Renal cortex interstitium (tissue), 11 donors: ENCODE measurements at regions not wholly inside any gene's neighbourhood (a gene's known extent, or its start where the extent isn't known, plus 50 kb on each side); places are given as distances from the start of the nearest gene placed in this dataset.
"Not testable (repeated sequence)": the region's sequence is repeated elsewhere in the genome, so short reads cannot be mapped to it uniquely, and the experiment has no call there.

Experiments used
- DNase-seq, 11 donors: peaks; one replicate each; pipeline ENCODE4 v3.0.0-alpha.2; 2013; ENCODE audit warnings: low read depth in 9 of 11, low spot score in 4 of 11; ENCODE audit errors: extremely low read depth in 1 of 11

DNA sequence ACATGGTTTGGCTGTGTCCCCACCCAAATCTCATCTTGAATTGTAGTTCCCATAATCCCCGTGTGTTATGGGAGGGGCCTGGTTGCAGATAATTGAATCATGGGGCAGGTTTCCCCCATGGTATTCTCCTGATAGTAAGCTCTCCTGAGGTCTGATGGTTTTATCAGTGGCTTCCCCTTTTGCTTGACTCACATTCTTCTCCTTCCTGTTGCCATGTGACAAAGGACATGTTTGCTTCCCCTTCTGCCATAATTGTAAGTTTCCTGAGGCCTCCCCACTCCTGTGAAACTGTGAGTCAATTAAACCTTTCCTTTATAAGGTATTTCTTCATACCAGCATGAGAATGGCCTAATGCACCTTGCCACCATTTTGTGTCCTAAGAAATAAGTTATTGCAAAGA is 415.0 kb downstream of the COL11A1 start:
- DNase-seq = no peak

GRCh38 chr1:102691592-102692090 is 416.7 kb downstream of the COL11A1 start:
- DNase-seq = no peak

- DNase-seq = no peak
These were observed 420.9 kb downstream of the COL11A1 start for GRCh38 chr1:102687383-102687782.

DNA sequence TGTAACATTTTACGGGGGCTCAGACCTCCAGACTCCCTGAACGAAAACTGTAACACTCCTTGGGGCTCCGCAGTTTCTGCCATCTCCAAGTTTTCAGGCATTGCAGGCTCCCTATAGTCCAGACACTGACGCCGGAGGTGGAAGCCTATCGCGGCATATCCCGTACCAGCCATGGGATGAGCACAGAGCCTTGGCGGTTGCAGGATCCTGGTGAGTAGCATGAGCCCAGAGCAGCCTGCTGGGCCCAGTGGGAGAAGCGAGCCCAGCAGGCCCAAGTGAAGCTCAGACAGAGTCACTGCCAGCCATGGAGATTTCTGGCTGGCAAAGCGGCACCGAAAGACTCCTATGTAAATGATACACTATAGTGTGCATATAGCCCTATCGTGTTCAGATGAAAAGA is 446.8 kb downstream of the COL11A1 start:
- DNase-seq = no peak

DNA sequence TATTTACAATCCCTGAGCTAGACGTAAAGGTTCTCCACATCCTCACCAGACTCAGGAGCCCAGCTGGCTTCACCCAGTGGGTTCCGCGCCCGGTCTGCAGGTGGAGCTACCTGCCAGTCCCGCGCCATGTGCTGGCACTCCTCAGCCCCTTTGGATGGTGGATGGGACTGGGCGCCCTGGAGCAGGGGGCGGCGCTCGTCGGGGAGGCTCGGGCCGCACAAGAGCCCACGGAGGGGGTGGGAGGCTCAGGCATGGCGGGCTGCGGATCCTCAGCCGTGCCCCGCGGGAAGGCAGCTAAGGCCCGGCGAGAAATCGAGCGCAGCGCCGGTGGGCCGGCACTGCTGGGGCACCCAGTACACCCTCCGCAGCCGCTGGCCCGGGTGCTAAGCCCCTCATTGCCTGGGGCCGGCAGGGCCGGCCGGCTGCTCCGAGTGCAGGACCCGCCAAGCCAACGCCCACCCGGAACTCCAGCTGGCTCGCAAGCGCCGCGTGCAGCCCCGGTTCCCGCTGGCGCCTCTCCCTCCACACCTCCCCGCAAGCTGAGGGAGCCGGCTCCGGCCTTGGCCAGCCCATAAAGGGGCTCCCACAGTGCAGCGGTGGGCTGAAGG is 448.3 kb downstream of the COL11A1 start:
- DNase-seq = not testable (repeated sequence)

DNA sequence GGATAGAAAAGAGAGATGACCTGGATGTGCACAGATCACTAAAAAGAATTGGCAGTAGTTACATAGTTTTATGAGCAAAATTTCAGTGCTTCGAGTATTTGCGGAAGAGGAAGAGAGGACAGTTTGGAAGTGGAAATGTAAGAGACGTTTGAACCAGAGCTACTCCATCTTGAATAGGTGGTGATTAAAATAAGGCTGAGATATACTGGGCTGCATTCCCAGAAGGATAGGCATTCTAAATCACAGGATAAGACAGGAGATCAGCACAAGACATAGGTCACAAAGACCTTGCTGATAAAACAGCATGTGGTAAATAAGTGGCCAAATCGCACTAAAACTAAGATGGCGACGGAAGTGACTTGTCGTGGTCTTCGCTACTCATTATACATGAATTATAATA is 453.3 kb downstream of the COL11A1 start:
- no peak for DNase-seq

DNA sequence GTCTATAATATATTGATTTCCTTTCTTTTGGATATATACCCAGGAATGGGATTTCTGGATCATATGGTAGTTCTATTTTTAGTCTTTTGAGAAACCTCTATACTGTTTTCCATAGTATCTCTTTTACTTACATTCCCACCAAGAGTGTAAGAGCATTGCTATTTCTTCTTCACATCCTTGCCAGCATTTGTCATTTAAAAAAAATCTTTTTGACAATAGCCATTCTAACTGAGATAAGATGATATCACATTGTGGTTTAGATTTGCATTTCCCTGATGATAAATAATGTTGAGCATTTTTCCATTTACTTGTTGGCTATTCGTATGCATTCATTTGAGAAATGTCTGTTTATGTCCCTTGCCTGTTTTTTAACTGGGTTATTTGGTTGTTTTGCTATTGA is 467.4 kb downstream of the COL11A1 start:
- no peak for DNase-seq

GRCh38 chr1:102640312-102640711 is 468.0 kb downstream of the COL11A1 start:
- DNase-seq = no peak

- no peak for DNase-seq
These were observed 476.6 kb downstream of the COL11A1 start for GRCh38 chr1:102631691-102632090.

DNA sequence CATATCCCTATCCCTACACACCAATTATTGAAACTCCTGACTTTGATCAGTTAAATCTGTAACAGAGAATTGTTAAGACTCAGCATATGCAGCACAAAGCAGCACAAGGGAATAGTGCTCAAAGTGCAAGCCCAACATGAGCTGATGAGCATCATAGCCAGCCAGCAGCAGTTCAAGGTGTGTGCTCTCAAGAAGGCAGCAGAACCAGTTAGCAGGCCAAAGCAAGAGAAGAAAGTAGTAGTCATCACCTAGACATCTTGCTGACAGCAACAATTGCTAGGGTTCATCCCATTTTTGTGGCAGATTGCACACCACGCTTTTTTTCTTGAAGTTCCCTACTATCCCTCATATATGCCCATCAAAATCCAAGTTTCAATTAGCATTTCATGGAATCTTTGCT is 478.3 kb downstream of the COL11A1 start:
- no peak for DNase-seq

- no peak for DNase-seq
These were observed 480.2 kb downstream of the COL11A1 start for GRCh38 chr1:102628109-102628613.

- no peak for DNase-seq
These were observed 481.2 kb downstream of the COL11A1 start for GRCh38 chr1:102627145-102627544.

- no peak for DNase-seq
These were observed 492.4 kb downstream of the COL11A1 start for GRCh38 chr1:102615896-102616295.

GRCh38 chr1:102595106-102595505 is 513.2 kb downstream of the COL11A1 start:
- no peak for DNase-seq

GRCh38 chr1:102593276-102593675 is 515.0 kb downstream of the COL11A1 start:
- no peak for DNase-seq

DNA sequence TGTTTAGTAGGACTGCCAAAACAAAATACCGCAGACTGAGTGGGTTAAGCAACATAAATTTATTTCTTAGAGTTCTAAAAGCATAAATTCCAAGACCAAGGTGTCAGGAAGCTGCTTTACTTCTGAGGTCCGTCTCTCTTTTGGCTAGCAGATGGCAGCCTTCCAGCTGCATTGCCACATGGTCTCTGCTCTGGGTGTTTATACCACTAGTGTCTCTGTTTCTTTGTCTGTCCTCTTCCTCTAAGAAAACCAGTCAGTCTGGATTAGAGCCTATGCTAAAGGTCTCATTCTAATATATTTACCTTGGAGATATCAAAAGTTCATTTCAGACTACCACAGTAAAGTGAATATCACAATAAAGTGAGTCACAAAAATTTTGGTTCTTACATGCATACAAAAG is 519.8 kb downstream of the COL11A1 start:
- no peak for DNase-seq

DNA sequence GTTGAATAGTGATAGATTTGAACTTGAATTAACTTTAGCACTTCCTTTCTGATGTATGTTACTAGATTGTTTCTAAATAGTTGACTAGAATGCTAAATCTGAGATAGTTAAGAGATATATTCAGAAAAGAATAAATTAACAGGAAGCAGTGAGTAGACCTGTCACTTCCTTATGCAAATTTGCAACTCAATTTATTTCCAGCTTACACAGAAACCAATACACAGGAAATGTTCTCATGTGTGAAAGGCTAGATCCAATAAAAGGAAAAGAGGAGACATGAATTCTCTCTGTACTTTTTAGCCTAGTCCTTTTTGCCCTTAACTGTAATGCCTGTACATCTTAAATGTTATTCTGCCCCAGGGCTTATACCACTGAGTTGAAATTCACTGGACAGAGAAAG is 522.3 kb downstream of the COL11A1 start:
- DNase-seq = no peak

DNA sequence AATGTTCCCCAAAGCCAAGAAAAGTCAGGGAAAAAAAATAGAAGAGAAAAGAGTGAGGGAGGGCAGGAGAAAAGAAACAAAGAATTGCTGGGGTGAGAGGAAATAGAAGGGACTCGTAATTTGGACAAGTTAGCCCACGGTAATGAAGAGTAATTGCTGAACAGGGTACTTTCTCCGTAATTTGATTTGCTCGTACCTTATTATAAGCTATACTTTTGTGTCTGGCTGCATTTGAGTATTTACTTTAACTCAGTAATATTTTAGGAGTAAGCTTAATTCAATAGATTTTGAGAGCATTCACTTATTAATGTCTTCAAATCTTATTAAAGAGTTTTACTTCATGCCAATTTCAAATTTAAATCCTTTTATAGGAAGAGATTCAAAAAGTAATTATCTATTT is 527.5 kb downstream of the COL11A1 start:
- DNase-seq = no peak

DNA sequence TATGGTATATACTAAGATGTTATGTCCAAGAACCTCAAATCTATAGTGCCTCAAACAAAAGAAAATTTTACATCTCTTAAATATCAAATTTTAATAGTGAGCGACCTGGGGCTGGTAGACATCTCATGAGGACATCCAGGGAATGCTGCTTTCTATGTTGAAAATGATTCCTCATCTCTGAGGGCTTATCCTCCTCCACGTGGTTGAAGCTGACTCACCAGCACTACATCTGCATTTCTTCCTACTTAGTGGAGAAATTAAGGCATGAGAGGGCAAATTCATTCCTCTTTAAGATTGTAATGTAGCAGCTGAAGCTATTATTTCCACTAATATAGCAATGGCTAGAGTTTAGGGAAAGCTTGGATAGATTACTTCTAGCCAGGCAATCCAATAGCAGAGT is 529.5 kb downstream of the COL11A1 start:
- DNase-seq = no peak

DNA sequence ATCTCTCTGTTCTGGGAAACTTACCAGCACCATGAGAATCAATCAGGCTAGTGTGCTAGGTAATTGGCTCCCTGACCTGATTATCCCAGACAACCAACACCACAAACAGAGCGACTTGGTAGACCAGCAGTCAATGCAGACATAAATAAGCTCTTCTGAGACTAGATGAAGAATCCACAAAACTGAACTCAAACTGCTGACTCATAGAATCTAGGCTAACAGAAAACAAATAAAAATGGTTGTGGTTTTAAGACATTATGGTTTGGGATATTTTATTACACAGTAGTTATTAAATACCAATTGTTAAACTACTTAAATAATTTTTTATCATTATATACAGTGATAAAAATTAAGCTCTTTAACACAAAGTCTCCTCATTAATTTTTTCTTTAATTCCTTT is 535.7 kb downstream of the COL11A1 start:
- DNase-seq = no peak

DNA sequence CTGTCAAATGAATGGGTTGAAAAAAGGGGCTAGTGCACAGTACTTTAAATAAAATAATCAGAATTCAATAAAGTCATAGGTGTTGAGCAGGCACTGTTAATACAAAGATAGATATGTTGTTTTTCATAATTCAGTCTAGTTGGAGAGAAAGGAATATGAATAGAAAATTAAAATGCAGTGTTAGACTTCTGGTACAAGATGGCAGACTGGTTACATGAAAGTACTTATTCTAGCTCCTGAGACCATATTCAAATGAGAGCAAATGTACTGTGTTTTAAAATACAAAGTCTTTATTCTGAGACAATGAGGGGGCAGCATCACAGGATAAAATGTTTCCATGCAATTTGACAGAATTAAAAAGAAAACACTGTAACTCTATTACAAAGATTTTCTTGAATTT is 542.1 kb downstream of the COL11A1 start:
- DNase-seq = no peak
